ENCODE measurements at regions not wholly inside any gene's neighbourhood (a gene's known extent, or its start where the extent isn't known, plus 50 kb on each side); places are given as distances from the start of the nearest gene placed in this dataset.

DNA sequence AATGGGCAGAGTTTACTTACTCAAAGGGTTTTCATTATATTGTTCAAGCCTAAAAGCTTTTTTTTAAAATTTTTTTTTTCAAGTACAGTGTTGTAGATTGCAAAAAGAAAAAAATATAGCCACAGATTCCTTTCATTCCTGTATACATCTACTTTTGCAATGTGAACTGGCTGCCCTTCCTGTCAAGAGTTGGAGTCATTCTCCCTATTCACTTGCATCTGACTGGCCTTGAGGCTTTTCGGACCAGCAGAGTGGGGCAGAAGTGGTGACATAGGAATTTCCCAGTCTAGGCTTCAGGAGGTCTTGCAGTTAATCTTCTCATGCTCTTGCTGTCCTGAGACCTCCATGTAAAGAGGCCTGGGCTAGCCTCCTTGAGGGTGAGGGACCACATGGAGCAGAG lies 218.3 kb upstream of the CFAP20DC start:
- no peaks in the 10 kb centered on the region for H3K36me3 ChIP-seq (ENCODE audit: control insufficient read depth, insufficient read depth, low read length)
- TF ChIP-seq, protein P1, sequence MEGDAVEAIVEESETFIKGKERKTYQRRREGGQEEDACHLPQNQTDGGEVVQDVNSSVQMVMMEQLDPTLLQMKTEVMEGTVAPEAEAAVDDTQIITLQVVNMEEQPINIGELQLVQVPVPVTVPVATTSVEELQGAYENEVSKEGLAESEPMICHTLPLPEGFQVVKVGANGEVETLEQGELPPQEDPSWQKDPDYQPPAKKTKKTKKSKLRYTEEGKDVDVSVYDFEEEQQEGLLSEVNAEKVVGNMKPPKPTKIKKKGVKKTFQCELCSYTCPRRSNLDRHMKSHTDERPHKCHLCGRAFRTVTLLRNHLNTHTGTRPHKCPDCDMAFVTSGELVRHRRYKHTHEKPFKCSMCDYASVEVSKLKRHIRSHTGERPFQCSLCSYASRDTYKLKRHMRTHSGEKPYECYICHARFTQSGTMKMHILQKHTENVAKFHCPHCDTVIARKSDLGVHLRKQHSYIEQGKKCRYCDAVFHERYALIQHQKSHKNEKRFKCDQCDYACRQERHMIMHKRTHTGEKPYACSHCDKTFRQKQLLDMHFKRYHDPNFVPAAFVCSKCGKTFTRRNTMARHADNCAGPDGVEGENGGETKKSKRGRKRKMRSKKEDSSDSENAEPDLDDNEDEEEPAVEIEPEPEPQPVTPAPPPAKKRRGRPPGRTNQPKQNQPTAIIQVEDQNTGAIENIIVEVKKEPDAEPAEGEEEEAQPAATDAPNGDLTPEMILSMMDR (IDR thresholded peaks at IDR 0.05; ENCODE audit: insufficient read depth, low read length, severe bottlenecking) = no peak
- peak; percentile 62 for DNase-seq (ENCODE audit: low read depth)
- no peaks in the 10 kb centered on the region for H3K27me3 ChIP-seq (ENCODE audit: control insufficient read depth, insufficient read depth, low read length)
- FAIRE-seq = no peak
- H3K4me3 ChIP-seq (ENCODE audit: low read depth, low read length) = no peak overlapping the region

GRCh38 chr3:59267021-59267420 lies 217.2 kb upstream of the CFAP20DC start:
- DNase-seq (ENCODE audit: low read depth) (no peak), FAIRE-seq (no peak)
- TF ChIP-seq, protein P1 (IDR thresholded peaks at IDR 0.05; ENCODE audit: insufficient read depth, low read length, severe bottlenecking) = no peak
- no peaks in the 10 kb centered on the region for H3K36me3 ChIP-seq (ENCODE audit: control insufficient read depth, insufficient read depth, low read length)
- no peaks in the 10 kb centered on the region for H3K27me3 ChIP-seq (ENCODE audit: control insufficient read depth, insufficient read depth, low read length)
- H3K4me3 ChIP-seq (ENCODE audit: low read depth, low read length) = no peak overlapping the region

- H3K36me3 ChIP-seq (ENCODE audit: control insufficient read depth, insufficient read depth, low read length) = no peaks in the 10 kb centered on the region
Observed at GRCh38 chr3:59266551-59266950, 216.7 kb upstream of the CFAP20DC start.

GRCh38 chr3:59265566-59265965 lies 215.7 kb upstream of the CFAP20DC start:
- no peak for FAIRE-seq

More at GRCh38 chr3:59266551-59266950, 216.7 kb upstream of the CFAP20DC start:
- DNase-seq (ENCODE audit: low read depth) (peak; percentile 86), FAIRE-seq (no peak)
- Histone ChIP-seq H3K27me3 (ENCODE audit: control insufficient read depth, insufficient read depth, low read length) (no peaks in the 10 kb centered on the region), H3K4me3 (ENCODE audit: low read depth, low read length) (no peak overlapping the region)
- TF ChIP-seq, protein P1 (IDR thresholded peaks at IDR 0.05; ENCODE audit: insufficient read depth, low read length, severe bottlenecking) = no peak

DNA sequence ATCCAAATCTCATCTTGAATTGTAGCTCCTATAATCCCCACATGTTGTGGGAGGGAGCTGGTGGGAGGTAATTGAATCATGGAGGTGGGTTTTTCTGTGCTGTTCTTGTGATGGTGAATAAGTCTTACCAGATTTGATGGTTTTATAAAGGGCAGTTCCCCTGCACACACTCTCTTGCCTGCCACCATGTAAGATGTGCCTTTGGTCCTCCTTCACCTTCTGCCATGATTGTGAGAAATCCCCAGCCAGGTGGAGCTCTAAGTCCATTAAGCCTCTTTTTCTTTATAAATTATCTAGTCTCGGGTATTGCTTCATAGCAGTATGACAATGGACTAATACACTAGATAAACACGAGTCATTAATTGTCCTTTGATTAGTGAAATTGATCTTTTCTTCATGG lies 214.5 kb upstream of the CFAP20DC start:
- Histone ChIP-seq H3K27me3 (ENCODE audit: control insufficient read depth, insufficient read depth, low read length) (no peaks in the 10 kb centered on the region), H3K4me3 (ENCODE audit: low read depth, low read length) (no peak overlapping the region), H3K36me3 (ENCODE audit: control insufficient read depth, insufficient read depth, low read length) (no peaks in the 10 kb centered on the region)
- TF ChIP-seq, protein P1 (IDR thresholded peaks at IDR 0.05; ENCODE audit: insufficient read depth, low read length, severe bottlenecking) = no peak
- FAIRE-seq = no peak
- no peak for DNase-seq (ENCODE audit: low read depth)

More at GRCh38 chr3:59265566-59265965, 215.7 kb upstream of the CFAP20DC start:
- TF ChIP-seq, protein P1 (IDR thresholded peaks at IDR 0.05; ENCODE audit: insufficient read depth, low read length, severe bottlenecking) = no peak
- Histone ChIP-seq H3K36me3 (ENCODE audit: control insufficient read depth, insufficient read depth, low read length) (no peaks in the 10 kb centered on the region), H3K27me3 (ENCODE audit: control insufficient read depth, insufficient read depth, low read length) (no peaks in the 10 kb centered on the region), H3K4me3 (ENCODE audit: low read depth, low read length) (no peak overlapping the region)
- DNase-seq (ENCODE audit: low read depth) = peak; percentile 36

GRCh38 chr3:59263152-59263551 lies 213.3 kb upstream of the CFAP20DC start:
- no peak for FAIRE-seq

More at GRCh38 chr3:59263152-59263551, 213.3 kb upstream of the CFAP20DC start:
- H3K27me3 ChIP-seq (ENCODE audit: control insufficient read depth, insufficient read depth, low read length) = no peaks in the 10 kb centered on the region
- no peak overlapping the region for H3K4me3 ChIP-seq (ENCODE audit: low read depth, low read length)
- H3K36me3 ChIP-seq (ENCODE audit: control insufficient read depth, insufficient read depth, low read length) = no peaks in the 10 kb centered on the region
- no peak for DNase-seq (ENCODE audit: low read depth)
- TF ChIP-seq, protein P1 (IDR thresholded peaks at IDR 0.05; ENCODE audit: insufficient read depth, low read length, severe bottlenecking) = no peak
